ENCODE measurements at regions not wholly inside any gene's neighbourhood (a gene's known extent, or its start where the extent isn't known, plus 50 kb on each side); places are given as distances from the start of the nearest gene placed in this dataset.

DNA sequence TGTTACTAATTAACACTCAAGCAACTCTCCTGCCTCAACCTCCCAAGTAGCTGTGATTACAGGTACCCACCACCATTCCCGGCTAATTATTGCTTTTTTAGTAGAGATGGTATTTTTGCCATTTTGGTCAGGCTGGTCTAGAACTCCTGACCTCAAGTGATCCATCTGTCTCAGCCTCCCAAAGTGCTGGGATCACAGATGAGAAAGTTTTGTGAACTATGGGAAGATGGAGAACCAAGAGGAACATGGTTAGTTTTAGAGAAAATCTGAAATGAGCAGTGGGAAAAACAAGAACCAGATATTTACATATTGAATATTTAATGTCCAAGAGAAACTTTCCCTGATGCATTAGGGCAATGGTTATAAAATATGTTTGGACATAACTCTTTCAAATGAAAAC is 863.6 kb upstream of the MIR17HG start:
- Mint-ChIP-seq H3K36me3 (ENCODE audit: low read depth) (peaks cover 5% of the 10 kb centered on the region; the same call in 1 of the 3 replicates), H3K27ac (no peak overlapping the region), H3K9me3 (no peaks in the 10 kb centered on the region; the same call in 2 of the 3 replicates), H3K4me3 (no peak overlapping the region), H3K27me3 (ENCODE audit: insufficient read depth, low read depth, poor library complexity) (no peaks in the 10 kb centered on the region), H3K4me1 (no peaks in the 10 kb centered on the region)
- H3K27ac ChIP-seq (ENCODE audit: low read depth), result no peak overlapping the region
- H4K20me1 ChIP-seq (replicated peaks; ENCODE audit: insufficient read depth), result no peaks in the 10 kb centered on the region
- no peak overlapping the region for H3K4me3 ChIP-seq
- DNase-seq (ENCODE audit: low spot score) (no peak), ATAC-seq (no peak)
- H3K9me2 ChIP-seq (ENCODE audit: insufficient read depth), result peaks cover 3% of the 10 kb centered on the region; the same call in 1 of the 2 replicates
- TF ChIP-seq NANOG (IDR thresholded peaks at IDR 0.05; ENCODE audit: borderline replicate concordance), result no peak
- no peaks in the 10 kb centered on the region for H3K4me1 ChIP-seq (ENCODE audit: insufficient read depth)
- no peaks in the 10 kb centered on the region for H3F3A ChIP-seq (replicated peaks; ENCODE audit: low read depth)
- no peak overlapping the region for H3K4me2 ChIP-seq
- H3K27me3 ChIP-seq (ENCODE audit: insufficient read depth), result no peaks in the 10 kb centered on the region
- H3K36me3 ChIP-seq (ENCODE audit: insufficient read depth), result no peaks in the 10 kb centered on the region
- no peak overlapping the region for H2AFZ ChIP-seq
- no peaks in the 10 kb centered on the region for H3K79me2 ChIP-seq (replicated peaks; ENCODE audit: insufficient read depth)

- H3K4me2 ChIP-seq, result no peak overlapping the region
- H2AFZ ChIP-seq, result no peak overlapping the region; the same call in 1 of the 2 replicates
- no peaks in the 10 kb centered on the region for H4K20me1 ChIP-seq (replicated peaks; ENCODE audit: insufficient read depth)
- TF ChIP-seq NANOG (IDR thresholded peaks at IDR 0.05; ENCODE audit: borderline replicate concordance), result no peak
- H3K27ac ChIP-seq (ENCODE audit: low read depth), result no peak overlapping the region
- H3K9me2 ChIP-seq (ENCODE audit: insufficient read depth), result peaks cover 3% of the 10 kb centered on the region; the same call in 1 of the 2 replicates
- H3K4me1 ChIP-seq (ENCODE audit: insufficient read depth), result no peaks in the 10 kb centered on the region
- Mint-ChIP-seq H3K27ac (no peak overlapping the region), H3K9me3 (no peaks in the 10 kb centered on the region; the same call in 2 of the 3 replicates), H3K36me3 (ENCODE audit: low read depth) (peaks cover 5% of the 10 kb centered on the region; the same call in 1 of the 3 replicates), H3K4me1 (no peaks in the 10 kb centered on the region), H3K4me3 (no peak overlapping the region), H3K27me3 (ENCODE audit: insufficient read depth, low read depth, poor library complexity) (no peaks in the 10 kb centered on the region)
- H3K36me3 ChIP-seq (ENCODE audit: insufficient read depth), result no peaks in the 10 kb centered on the region
- no peak overlapping the region for H3K4me3 ChIP-seq
- no peaks in the 10 kb centered on the region for H3K27me3 ChIP-seq (ENCODE audit: insufficient read depth)
- DNase-seq (ENCODE audit: low spot score) (no peak), ATAC-seq (no peak)
- H3K79me2 ChIP-seq (replicated peaks; ENCODE audit: insufficient read depth), result no peaks in the 10 kb centered on the region
- no peaks in the 10 kb centered on the region for H3F3A ChIP-seq (replicated peaks; ENCODE audit: low read depth)
Measured at GRCh38 chr13:90485436-90485835, 862.1 kb upstream of the MIR17HG start.

GRCh38 chr13:90492872-90493271 is 854.6 kb upstream of the MIR17HG start:
- Histone ChIP-seq H3K27ac (ENCODE audit: low read depth) (no peak overlapping the region), H3K4me1 (ENCODE audit: insufficient read depth) (no peaks in the 10 kb centered on the region), H4K20me1 (replicated peaks; ENCODE audit: insufficient read depth) (no peaks in the 10 kb centered on the region), H3K27me3 (ENCODE audit: insufficient read depth) (no peaks in the 10 kb centered on the region), H3K36me3 (ENCODE audit: insufficient read depth) (no peaks in the 10 kb centered on the region), H3K4me3 (no peak overlapping the region), H3F3A (replicated peaks; ENCODE audit: low read depth) (no peaks in the 10 kb centered on the region), H3K9me2 (ENCODE audit: insufficient read depth) (no peaks in the 10 kb centered on the region), H2AFZ (no peak overlapping the region), H3K79me2 (replicated peaks; ENCODE audit: insufficient read depth) (no peaks in the 10 kb centered on the region), H3K4me2 (no peak overlapping the region)
- Mint-ChIP-seq H3K36me3 (ENCODE audit: low read depth) (no peaks in the 10 kb centered on the region), H3K4me3 (no peak overlapping the region), H3K4me1 (no peaks in the 10 kb centered on the region), H3K27ac (no peak overlapping the region), H3K27me3 (ENCODE audit: insufficient read depth, low read depth, poor library complexity) (no peaks in the 10 kb centered on the region), H3K9me3 (no peaks in the 10 kb centered on the region; the same call in 2 of the 3 replicates)
- ATAC-seq (no peak), DNase-seq (ENCODE audit: low spot score) (no peak)
- TF ChIP-seq, protein P1, sequence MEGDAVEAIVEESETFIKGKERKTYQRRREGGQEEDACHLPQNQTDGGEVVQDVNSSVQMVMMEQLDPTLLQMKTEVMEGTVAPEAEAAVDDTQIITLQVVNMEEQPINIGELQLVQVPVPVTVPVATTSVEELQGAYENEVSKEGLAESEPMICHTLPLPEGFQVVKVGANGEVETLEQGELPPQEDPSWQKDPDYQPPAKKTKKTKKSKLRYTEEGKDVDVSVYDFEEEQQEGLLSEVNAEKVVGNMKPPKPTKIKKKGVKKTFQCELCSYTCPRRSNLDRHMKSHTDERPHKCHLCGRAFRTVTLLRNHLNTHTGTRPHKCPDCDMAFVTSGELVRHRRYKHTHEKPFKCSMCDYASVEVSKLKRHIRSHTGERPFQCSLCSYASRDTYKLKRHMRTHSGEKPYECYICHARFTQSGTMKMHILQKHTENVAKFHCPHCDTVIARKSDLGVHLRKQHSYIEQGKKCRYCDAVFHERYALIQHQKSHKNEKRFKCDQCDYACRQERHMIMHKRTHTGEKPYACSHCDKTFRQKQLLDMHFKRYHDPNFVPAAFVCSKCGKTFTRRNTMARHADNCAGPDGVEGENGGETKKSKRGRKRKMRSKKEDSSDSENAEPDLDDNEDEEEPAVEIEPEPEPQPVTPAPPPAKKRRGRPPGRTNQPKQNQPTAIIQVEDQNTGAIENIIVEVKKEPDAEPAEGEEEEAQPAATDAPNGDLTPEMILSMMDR (conservative IDR thresholded peaks at IDR 0.05; ENCODE audit: low read depth in 2 of 2), result no peak
- TF ChIP-seq ZNF331 (CRISPR knock-in tag; IDR thresholded peaks at IDR 0.05; ENCODE audit: low read depth) (no peak), POLR2AphosphoS5 (IDR thresholded peaks at IDR 0.05; ENCODE audit: low read depth) (no peak), ZNF462 (CRISPR knock-in tag; IDR thresholded peaks at IDR 0.05) (no peak), ZNF114 (CRISPR knock-in tag; IDR thresholded peaks at IDR 0.05) (no peak), EZH2 (IDR thresholded peaks at IDR 0.05; ENCODE audit: low read depth, unreplicated experiment) (no peak)
- TF ChIP-seq, protein P2, sequence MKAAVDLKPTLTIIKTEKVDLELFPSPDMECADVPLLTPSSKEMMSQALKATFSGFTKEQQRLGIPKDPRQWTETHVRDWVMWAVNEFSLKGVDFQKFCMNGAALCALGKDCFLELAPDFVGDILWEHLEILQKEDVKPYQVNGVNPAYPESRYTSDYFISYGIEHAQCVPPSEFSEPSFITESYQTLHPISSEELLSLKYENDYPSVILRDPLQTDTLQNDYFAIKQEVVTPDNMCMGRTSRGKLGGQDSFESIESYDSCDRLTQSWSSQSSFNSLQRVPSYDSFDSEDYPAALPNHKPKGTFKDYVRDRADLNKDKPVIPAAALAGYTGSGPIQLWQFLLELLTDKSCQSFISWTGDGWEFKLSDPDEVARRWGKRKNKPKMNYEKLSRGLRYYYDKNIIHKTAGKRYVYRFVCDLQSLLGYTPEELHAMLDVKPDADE (IDR thresholded peaks at IDR 0.05), result no peak

Measured in GM23338 (cell line).